ENCODE measurements at regions not wholly inside any gene's neighbourhood (a gene's known extent, or its start where the extent isn't known, plus 50 kb on each side); places are given as distances from the start of the nearest gene placed in this dataset.

DNA sequence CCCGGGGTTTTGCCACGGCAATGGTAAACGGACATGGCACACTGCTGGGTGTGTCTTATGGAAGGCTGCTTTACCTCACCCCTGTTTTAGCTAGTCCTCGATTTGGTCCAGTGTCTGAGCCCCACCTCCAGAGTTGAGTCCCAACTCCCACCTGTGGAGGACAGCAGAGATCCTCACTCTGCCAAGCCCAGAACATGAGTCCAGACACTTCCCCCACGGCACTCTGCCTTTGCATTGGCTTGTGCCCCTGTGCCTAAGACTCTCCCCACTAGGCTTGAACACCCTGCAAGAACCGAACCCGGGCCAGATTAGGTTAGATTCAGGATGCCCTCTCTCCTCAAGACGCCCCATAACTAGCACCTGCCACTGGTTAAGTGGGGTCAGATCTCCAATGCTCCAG is 59.8 kb upstream of the C14orf180 start:
- DNase-seq (ENCODE audit: low spot score) = no peak
- 74% methylated on average over 8 of the region's 8 CpGs for WGBS
- Histone ChIP-seq H3K27me3 (ENCODE audit: control insufficient read depth in 4 of 4, insufficient read depth in 4 of 4, low read length in 3 of 4) (no peaks in the 10 kb centered on the region), H3K4me3 (ENCODE audit: low read depth in 1 of 3, low read length in 3 of 3) (no peak overlapping the region), H3K9ac (ENCODE audit: low read depth in 1 of 2, low read length in 2 of 2) (no peak overlapping the region), H3K36me3 (ENCODE audit: control insufficient read depth in 4 of 4, insufficient read depth in 3 of 4, low read depth in 1 of 4, low read length in 3 of 4) (no peaks in the 10 kb centered on the region), H3K4me1 (ENCODE audit: control insufficient read depth in 4 of 4, insufficient read depth in 4 of 4, low read length in 3 of 4) (no peaks in the 10 kb centered on the region), H3K9me3 (ENCODE audit: control insufficient read depth in 4 of 4, low read length in 3 of 4) (peaks cover 2 to 7% (median 5%) of the 10 kb centered on the region in 4 donors), H3K27ac (ENCODE audit: low read depth in 1 of 2, low read length in 2 of 2) (no peak overlapping the region)
- TF ChIP-seq YY1 (IDR thresholded peaks at IDR 0.05) = no peak
- TF ChIP-seq FOXA1 (IDR thresholded peaks at IDR 0.05) = no peak
- TF ChIP-seq ATF3 (IDR thresholded peaks at IDR 0.05) = no peak
- no peak for TF ChIP-seq RAD21 (IDR thresholded peaks at IDR 0.05)
- TF ChIP-seq RXRA (IDR thresholded peaks at IDR 0.05) = no peak

- peaks cover 2 to 7% (median 5%) of the 10 kb centered on the region in 4 donors for H3K9me3 ChIP-seq (ENCODE audit: control insufficient read depth in 4 of 4, low read length in 3 of 4)
- H3K4me3 ChIP-seq (ENCODE audit: low read depth in 1 of 3, low read length in 3 of 3) = no peak overlapping the region
- no peak overlapping the region for H3K27ac ChIP-seq (ENCODE audit: low read depth in 1 of 2, low read length in 2 of 2)
- TF ChIP-seq EGR1 (IDR thresholded peaks at IDR 0.05; ENCODE audit: low read depth in 2 of 2) (no peak), YY1 (IDR thresholded peaks at IDR 0.05) (no peak), MAX (IDR thresholded peaks at IDR 0.05) (no peak)
- no peaks in the 10 kb centered on the region for H3K27me3 ChIP-seq (ENCODE audit: control insufficient read depth in 4 of 4, insufficient read depth in 4 of 4, low read length in 3 of 4)
- no peaks in the 10 kb centered on the region for H3K36me3 ChIP-seq (ENCODE audit: control insufficient read depth in 4 of 4, insufficient read depth in 3 of 4, low read depth in 1 of 4, low read length in 3 of 4)
- no peak overlapping the region for H3K9ac ChIP-seq (ENCODE audit: low read depth in 1 of 2, low read length in 2 of 2)
- DNase-seq (ENCODE audit: low spot score) = no peak
- H3K4me1 ChIP-seq (ENCODE audit: control insufficient read depth in 4 of 4, insufficient read depth in 4 of 4, low read length in 3 of 4) = no peaks in the 10 kb centered on the region
- 75% methylated on average over 13 of the region's 13 CpGs for WGBS
These were observed 58.7 kb upstream of the C14orf180 start for GRCh38 chr14:104520620-104521410.

DNA sequence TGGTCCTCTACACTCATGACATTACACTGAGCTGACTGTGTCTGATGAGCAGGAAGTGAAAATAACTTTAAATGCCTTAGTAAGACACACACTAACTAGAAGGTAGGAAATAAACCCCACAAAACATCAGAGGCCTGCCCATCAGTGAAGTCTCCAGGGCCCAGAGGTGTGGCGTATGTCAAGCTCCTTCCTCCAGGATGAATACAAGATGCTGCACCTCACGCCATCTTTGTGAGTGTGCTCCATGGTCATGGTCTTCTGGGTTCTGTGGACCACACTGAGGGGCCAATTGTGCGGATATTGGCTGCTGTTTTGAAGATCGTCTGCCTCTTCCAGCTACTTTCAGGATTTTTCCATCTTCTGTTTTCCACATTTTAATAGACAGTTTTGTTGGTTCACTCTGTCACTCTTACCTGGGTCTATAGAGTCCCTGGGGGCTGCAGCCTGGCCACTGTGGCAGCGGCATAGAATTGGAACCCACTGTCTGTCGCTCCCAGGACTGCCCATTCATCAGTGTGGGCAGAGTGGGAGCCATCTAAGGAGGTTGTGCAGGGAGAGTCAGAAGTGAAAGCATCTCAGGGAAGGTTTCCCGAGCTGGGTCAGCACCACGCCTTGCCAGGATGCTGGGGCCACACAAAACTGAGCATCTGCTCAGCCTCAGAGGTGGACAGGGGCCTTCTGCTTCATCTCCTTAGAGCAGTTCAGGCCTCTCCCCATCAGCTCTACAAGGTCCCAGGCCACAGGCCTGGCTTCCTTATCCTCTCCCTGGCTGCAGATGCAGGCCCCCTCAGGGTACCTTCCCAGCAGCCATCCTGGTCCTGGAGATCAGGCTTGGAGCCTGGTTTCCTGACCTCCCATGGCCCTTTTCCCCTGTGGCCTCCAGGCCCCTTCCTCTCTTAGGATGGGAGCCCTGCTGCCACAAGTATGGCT is 57.5 kb upstream of the C14orf180 start:
- 86% methylated on average over 8 of the region's 8 CpGs for WGBS
- H3K36me3 ChIP-seq (ENCODE audit: control insufficient read depth in 4 of 4, insufficient read depth in 3 of 4, low read depth in 1 of 4, low read length in 3 of 4) = no peaks in the 10 kb centered on the region
- no peak overlapping the region for H3K27ac ChIP-seq (ENCODE audit: low read depth in 1 of 2, low read length in 2 of 2)
- TF ChIP-seq, protein P1, sequence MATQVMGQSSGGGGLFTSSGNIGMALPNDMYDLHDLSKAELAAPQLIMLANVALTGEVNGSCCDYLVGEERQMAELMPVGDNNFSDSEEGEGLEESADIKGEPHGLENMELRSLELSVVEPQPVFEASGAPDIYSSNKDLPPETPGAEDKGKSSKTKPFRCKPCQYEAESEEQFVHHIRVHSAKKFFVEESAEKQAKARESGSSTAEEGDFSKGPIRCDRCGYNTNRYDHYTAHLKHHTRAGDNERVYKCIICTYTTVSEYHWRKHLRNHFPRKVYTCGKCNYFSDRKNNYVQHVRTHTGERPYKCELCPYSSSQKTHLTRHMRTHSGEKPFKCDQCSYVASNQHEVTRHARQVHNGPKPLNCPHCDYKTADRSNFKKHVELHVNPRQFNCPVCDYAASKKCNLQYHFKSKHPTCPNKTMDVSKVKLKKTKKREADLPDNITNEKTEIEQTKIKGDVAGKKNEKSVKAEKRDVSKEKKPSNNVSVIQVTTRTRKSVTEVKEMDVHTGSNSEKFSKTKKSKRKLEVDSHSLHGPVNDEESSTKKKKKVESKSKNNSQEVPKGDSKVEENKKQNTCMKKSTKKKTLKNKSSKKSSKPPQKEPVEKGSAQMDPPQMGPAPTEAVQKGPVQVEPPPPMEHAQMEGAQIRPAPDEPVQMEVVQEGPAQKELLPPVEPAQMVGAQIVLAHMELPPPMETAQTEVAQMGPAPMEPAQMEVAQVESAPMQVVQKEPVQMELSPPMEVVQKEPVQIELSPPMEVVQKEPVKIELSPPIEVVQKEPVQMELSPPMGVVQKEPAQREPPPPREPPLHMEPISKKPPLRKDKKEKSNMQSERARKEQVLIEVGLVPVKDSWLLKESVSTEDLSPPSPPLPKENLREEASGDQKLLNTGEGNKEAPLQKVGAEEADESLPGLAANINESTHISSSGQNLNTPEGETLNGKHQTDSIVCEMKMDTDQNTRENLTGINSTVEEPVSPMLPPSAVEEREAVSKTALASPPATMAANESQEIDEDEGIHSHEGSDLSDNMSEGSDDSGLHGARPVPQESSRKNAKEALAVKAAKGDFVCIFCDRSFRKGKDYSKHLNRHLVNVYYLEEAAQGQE (IDR thresholded peaks at IDR 0.05) = no peak
- no peak for TF ChIP-seq SP1 (IDR thresholded peaks at IDR 0.05)
- no peak for TF ChIP-seq RAD21 (IDR thresholded peaks at IDR 0.05)
- TF ChIP-seq GABPA (IDR thresholded peaks at IDR 0.05 in 1 of 2, conservative IDR thresholded peaks at IDR 0.05 in 1 of 2) = no peak
- TF ChIP-seq CTCF (IDR thresholded peaks at IDR 0.05; ENCODE audit: low read depth, low read length, missing input control) = no peak
- no peak for TF ChIP-seq RXRA (IDR thresholded peaks at IDR 0.05)
- no peak for TF ChIP-seq NR2F2 (IDR thresholded peaks at IDR 0.05)
- H3K9ac ChIP-seq (ENCODE audit: low read depth in 1 of 2, low read length in 2 of 2) = no peak overlapping the region
- H3K4me3 ChIP-seq (ENCODE audit: low read depth in 1 of 3, low read length in 3 of 3) = no peak overlapping the region
- H3K27me3 ChIP-seq (ENCODE audit: control insufficient read depth in 4 of 4, insufficient read depth in 4 of 4, low read length in 3 of 4) = no peaks in the 10 kb centered on the region
- peaks cover under 1 to 5% (median 2%) of the 10 kb centered on the region in 4 donors for H3K9me3 ChIP-seq (ENCODE audit: control insufficient read depth in 4 of 4, low read length in 3 of 4)
- no peak for DNase-seq (ENCODE audit: low spot score)
- no peaks in the 10 kb centered on the region for H3K4me1 ChIP-seq (ENCODE audit: control insufficient read depth in 4 of 4, insufficient read depth in 4 of 4, low read length in 3 of 4)
